Embryonic facial prominence (tissue), 1 donor: ENCODE measurements at regions not wholly inside any gene's neighbourhood (a gene's known extent, or its start where the extent isn't known, plus 50 kb on each side); places are given as distances from the start of the nearest gene placed in this dataset.
"Not testable (repeated sequence)": the region's sequence is repeated elsewhere in the genome, so short reads cannot be mapped to it uniquely, and the experiment has no call there.

Source experiments
- DNase-seq: peaks from one replicate; pipeline ENCODE4 v3.0.0-alpha.2; 2016; ENCODE audit errors: extremely low spot score

GRCh38 chr18:57882465-57882864, 79.3 kb upstream of the ATP8B1 start:
- no peak for DNase-seq

GRCh38 chr18:57881818-57882413, 78.8 kb upstream of the ATP8B1 start:
- peak; percentile 55 for DNase-seq

GRCh38 chr18:57879924-57880323, 76.8 kb upstream of the ATP8B1 start:
- DNase-seq: not testable (repeated sequence)

- DNase-seq: no peak
These were observed 66.1 kb upstream of the ATP8B1 start for GRCh38 chr18:57869221-57869620.

GRCh38 chr18:57866355-57866754, 63.2 kb upstream of the ATP8B1 start:
- no peak for DNase-seq

GRCh38 chr18:57864615-57865121, 61.6 kb upstream of the ATP8B1 start:
- no peak for DNase-seq

GRCh38 chr18:57863706-57864105, 60.6 kb upstream of the ATP8B1 start:
- no peak for DNase-seq

- DNase-seq: no peak
These were observed 56.2 kb upstream of the ATP8B1 start for GRCh38 chr18:57859314-57859713.

- no peak for DNase-seq
These were observed 53.6 kb upstream of the ATP8B1 start for GRCh38 chr18:57856557-57857280.

GRCh38 chr18:57856128-57856527, 53.0 kb upstream of the ATP8B1 start:
- DNase-seq: no peak

- no peak for DNase-seq
These were observed 52.4 kb upstream of the ATP8B1 start for GRCh38 chr18:57855551-57855950.

- no peak for DNase-seq
These were observed 51.6 kb upstream of the ATP8B1 start for GRCh38 chr18:57854726-57855125.

- no peak for DNase-seq
These were observed 50.7 kb upstream of the ATP8B1 start for GRCh38 chr18:57853864-57854263.

- DNase-seq: no peak
These were observed 50.0 kb upstream of the ATP8B1 start for GRCh38 chr18:57853133-57853532.
